ENCODE measurements at regions not wholly inside any gene's neighbourhood (a gene's known extent, or its start where the extent isn't known, plus 50 kb on each side); places are given as distances from the start of the nearest gene placed in this dataset.
"Not testable (repeated sequence)": the region's sequence is repeated elsewhere in the genome, so short reads cannot be mapped to it uniquely, and the experiment has no call there.

GRCh38 chr11:134725716-134726639 is 313.9 kb upstream of the B3GAT1 start:
- POLR2A ChIA-PET, result no interaction called here
- no peak for DNase-seq

GRCh38 chr11:134725211-134725610 is 313.2 kb upstream of the B3GAT1 start:
- Mint-ChIP-seq H3K4me1 (no peaks in the 10 kb centered on the region), H3K27ac (no peak overlapping the region), H3K36me3 (no peaks in the 10 kb centered on the region), H3K27me3 (peaks cover 16% of the 10 kb centered on the region), H3K9me3 (no peaks in the 10 kb centered on the region), H3K4me3 (no peak overlapping the region)
- no peak for DNase-seq
- POLR2A ChIA-PET, result no interaction called here
- no peak for ATAC-seq (ENCODE audit: low read depth)

More at GRCh38 chr11:134725716-134726639, 313.9 kb upstream of the B3GAT1 start:
- Mint-ChIP-seq H3K27ac (no peak overlapping the region), H3K36me3 (no peaks in the 10 kb centered on the region), H3K4me3 (no peak overlapping the region), H3K27me3 (peaks cover 16% of the 10 kb centered on the region), H3K4me1 (no peaks in the 10 kb centered on the region), H3K9me3 (no peaks in the 10 kb centered on the region)
- no peak for ATAC-seq (ENCODE audit: low read depth)

GRCh38 chr11:134724779-134725140 is 312.7 kb upstream of the B3GAT1 start:
- POLR2A ChIA-PET, result no interaction called here
- Mint-ChIP-seq H3K36me3 (no peaks in the 10 kb centered on the region), H3K9me3 (no peaks in the 10 kb centered on the region), H3K27me3 (peaks cover 16% of the 10 kb centered on the region), H3K27ac (no peak overlapping the region), H3K4me1 (no peaks in the 10 kb centered on the region), H3K4me3 (no peak overlapping the region)
- ATAC-seq (ENCODE audit: low read depth), result no peak
- no peak for DNase-seq

- Mint-ChIP-seq H3K27ac (no peak overlapping the region), H3K4me1 (no peaks in the 10 kb centered on the region)
- POLR2A ChIA-PET, result no interaction called here
Observed at GRCh38 chr11:134724106-134724778, 312.2 kb upstream of the B3GAT1 start.

GRCh38 chr11:134720691-134721070 is 308.6 kb upstream of the B3GAT1 start:
- H3K4me1 Mint-ChIP-seq; POLR2A ChIA-PET; H3K9me3 Mint-ChIP-seq; ATAC-seq (ENCODE audit: low read depth); H3K36me3 Mint-ChIP-seq; DNase-seq; H3K4me3 Mint-ChIP-seq; H3K27ac Mint-ChIP-seq: not testable (repeated sequence)
- peaks cover 18% of the 10 kb centered on the region for H3K27me3 Mint-ChIP-seq

More at GRCh38 chr11:134724106-134724778, 312.2 kb upstream of the B3GAT1 start:
- ATAC-seq (ENCODE audit: low read depth), result no peak
- no peak for DNase-seq
- Mint-ChIP-seq H3K36me3 (no peaks in the 10 kb centered on the region), H3K4me3 (no peak overlapping the region), H3K9me3 (no peaks in the 10 kb centered on the region), H3K27me3 (peaks cover 16% of the 10 kb centered on the region)

GRCh38 chr11:134719940-134720690 is 308.1 kb upstream of the B3GAT1 start:
- H3K9me3 Mint-ChIP-seq; H3K4me1 Mint-ChIP-seq; POLR2A ChIA-PET; H3K36me3 Mint-ChIP-seq; H3K27ac Mint-ChIP-seq; H3K4me3 Mint-ChIP-seq; ATAC-seq (ENCODE audit: low read depth); DNase-seq: not testable (repeated sequence)
- peaks cover 18% of the 10 kb centered on the region for H3K27me3 Mint-ChIP-seq

- POLR2A ChIA-PET, result no interaction called here
- no peaks in the 10 kb centered on the region for H3K36me3 Mint-ChIP-seq
Observed at GRCh38 chr11:134719397-134719796, 307.4 kb upstream of the B3GAT1 start.

GRCh38 chr11:134716582-134716981 is 304.5 kb upstream of the B3GAT1 start:
- Mint-ChIP-seq H3K36me3 (no peaks in the 10 kb centered on the region), H3K27ac (no peak overlapping the region), H3K9me3 (no peaks in the 10 kb centered on the region), H3K27me3 (peaks cover 9% of the 10 kb centered on the region), H3K4me1 (no peaks in the 10 kb centered on the region), H3K4me3 (no peak overlapping the region)
- DNase-seq, result no peak
- POLR2A ChIA-PET, result no interaction called here
- no peak for ATAC-seq (ENCODE audit: low read depth)

More at GRCh38 chr11:134719397-134719796, 307.4 kb upstream of the B3GAT1 start:
- ATAC-seq (ENCODE audit: low read depth) (no peak), DNase-seq (no peak)
- Mint-ChIP-seq H3K27me3 (peaks cover 18% of the 10 kb centered on the region), H3K4me1 (no peaks in the 10 kb centered on the region), H3K4me3 (no peak overlapping the region), H3K9me3 (no peaks in the 10 kb centered on the region), H3K27ac (no peak overlapping the region)

GRCh38 chr11:134714021-134714656 is 302.1 kb upstream of the B3GAT1 start:
- H3K9me3 Mint-ChIP-seq, result no peaks in the 10 kb centered on the region
- no peak overlapping the region for H3K4me3 Mint-ChIP-seq
- no peaks in the 10 kb centered on the region for H3K36me3 Mint-ChIP-seq
- no peaks in the 10 kb centered on the region for H3K4me1 Mint-ChIP-seq
- DNase-seq (no peak), ATAC-seq (ENCODE audit: low read depth) (no peak)
- POLR2A ChIA-PET, result no interaction called here
- peaks cover 5% of the 10 kb centered on the region for H3K27me3 Mint-ChIP-seq
- H3K27ac Mint-ChIP-seq, result no peak overlapping the region

- no peak overlapping the region for H3K4me3 Mint-ChIP-seq
- POLR2A ChIA-PET, result no interaction called here
Observed at GRCh38 chr11:134712228-134713145, 300.4 kb upstream of the B3GAT1 start.

GRCh38 chr11:134711588-134711987 is 299.5 kb upstream of the B3GAT1 start:
- POLR2A ChIA-PET, result no interaction called here
- H3K27me3 Mint-ChIP-seq, result peaks cover 5% of the 10 kb centered on the region
- ATAC-seq (ENCODE audit: low read depth) (no peak), DNase-seq (no peak)
- no peaks in the 10 kb centered on the region for H3K4me1 Mint-ChIP-seq
- no peaks in the 10 kb centered on the region for H3K9me3 Mint-ChIP-seq
- H3K4me3 Mint-ChIP-seq, result no peak overlapping the region
- no peak overlapping the region for H3K27ac Mint-ChIP-seq
- H3K36me3 Mint-ChIP-seq, result no peaks in the 10 kb centered on the region

More at GRCh38 chr11:134712228-134713145, 300.4 kb upstream of the B3GAT1 start:
- no peak overlapping the region for H3K27ac Mint-ChIP-seq
- no peaks in the 10 kb centered on the region for H3K9me3 Mint-ChIP-seq
- DNase-seq, result no peak
- no peak for ATAC-seq (ENCODE audit: low read depth)
- H3K36me3 Mint-ChIP-seq, result no peaks in the 10 kb centered on the region
- H3K27me3 Mint-ChIP-seq, result peaks cover 7% of the 10 kb centered on the region
- H3K4me1 Mint-ChIP-seq, result no peaks in the 10 kb centered on the region

- H3K4me1 Mint-ChIP-seq, result no peaks in the 10 kb centered on the region
- H3K36me3 Mint-ChIP-seq, result no peaks in the 10 kb centered on the region
- no peak overlapping the region for H3K4me3 Mint-ChIP-seq
- H3K27ac Mint-ChIP-seq, result no peak overlapping the region
- no peaks in the 10 kb centered on the region for H3K9me3 Mint-ChIP-seq
- POLR2A ChIA-PET, result no interaction called here
- ATAC-seq (ENCODE audit: low read depth) (no peak), DNase-seq (no peak)
- H3K27me3 Mint-ChIP-seq, result peaks cover 2% of the 10 kb centered on the region
Observed at GRCh38 chr11:134710861-134711407, 298.9 kb upstream of the B3GAT1 start.

All from activated naive CD8-positive, alpha-beta T cell treated with anti-CD3 and anti-CD28 coated beads, Interleukin-2, amount 10 ng/mL, durations not matched to agents 7 days and 5 days (primary cell).